HG02763 (cell line): ENCODE measurements at regions not wholly inside any gene's neighbourhood (a gene's known extent, or its start where the extent isn't known, plus 50 kb on each side); places are given as distances from the start of the nearest gene placed in this dataset.

ENCODE experiments used
- ATAC-seq: cut with Tn5 transposase; IDR thresholded peaks from one replicate; pipeline ENCODE4 v1.9.1; 2021; ENCODE audit warnings: mild to moderate bottlenecking, moderate library complexity; ENCODE audit not compliant: unreplicated experiment

GRCh38 chr2:15763822-15764682, 172.4 kb downstream of the DDX1 start:
- no peak for ATAC-seq

- ATAC-seq: no peak
Measured at GRCh38 chr2:15764683-15765011, 173.0 kb downstream of the DDX1 start.

GRCh38 chr2:15765211-15765610, 173.5 kb downstream of the DDX1 start:
- no peak for ATAC-seq

- ATAC-seq: no peak
Measured at GRCh38 chr2:15765686-15766302, 174.1 kb downstream of the DDX1 start.

- no peak for ATAC-seq
Measured at GRCh38 chr2:15766303-15766861, 174.0 kb upstream of the MYCN start.

- ATAC-seq: no peak
Measured at GRCh38 chr2:15766911-15767597, 173.3 kb upstream of the MYCN start.

- ATAC-seq: no peak
Measured at GRCh38 chr2:15767679-15768078, 172.7 kb upstream of the MYCN start.

GRCh38 chr2:15768142-15768541, 172.2 kb upstream of the MYCN start:
- ATAC-seq: no peak

- no peak for ATAC-seq
Measured at GRCh38 chr2:15768615-15769014, 171.7 kb upstream of the MYCN start.

- no peak for ATAC-seq
Measured at GRCh38 chr2:15769235-15769634, 171.1 kb upstream of the MYCN start.

GRCh38 chr2:15769676-15770547, 170.4 kb upstream of the MYCN start:
- no peak for ATAC-seq

GRCh38 chr2:15770606-15771005, 169.7 kb upstream of the MYCN start:
- ATAC-seq: no peak

- no peak for ATAC-seq
Measured at GRCh38 chr2:15771124-15771523, 169.2 kb upstream of the MYCN start.

- ATAC-seq: no peak
Measured at GRCh38 chr2:15772086-15772595, 168.2 kb upstream of the MYCN start.

- ATAC-seq: no peak
Measured at GRCh38 chr2:15772681-15773080, 167.7 kb upstream of the MYCN start.

GRCh38 chr2:15773204-15773603, 167.1 kb upstream of the MYCN start:
- ATAC-seq: no peak

- ATAC-seq: no peak
Measured at GRCh38 chr2:15773846-15774245, 166.5 kb upstream of the MYCN start.

GRCh38 chr2:15775753-15776628, 164.4 kb upstream of the MYCN start:
- ATAC-seq: no peak

GRCh38 chr2:15776629-15776919, 163.8 kb upstream of the MYCN start:
- ATAC-seq: no peak
